Ishikawa (cell line): ENCODE measurements at regions not wholly inside any gene's neighbourhood (a gene's known extent, or its start where the extent isn't known, plus 50 kb on each side); places are given as distances from the start of the nearest gene placed in this dataset.

Experiments used
- CEBPB ChIP-seq: IDR thresholded peaks from 2 replicates; pipeline ENCODE4 v1.6.1; 2012
- CREB1 ChIP-seq: IDR thresholded peaks from 2 replicates; pipeline ENCODE4 v1.6.1; 2012; ENCODE audit warnings: low read depth
- EGR1 ChIP-seq: IDR thresholded peaks from 2 replicates; pipeline ENCODE4 v1.6.1; 2012
- EP300 ChIP-seq: IDR thresholded peaks from 2 replicates; pipeline ENCODE4 v1.6.1; 2012; ENCODE audit warnings: borderline replicate concordance
- FOXM1 ChIP-seq: IDR thresholded peaks from 2 replicates; pipeline ENCODE4 v1.6.1; 2012; ENCODE audit warnings: low read depth, borderline replicate concordance
- MAX ChIP-seq: IDR thresholded peaks from 2 replicates; pipeline ENCODE4 v1.6.1; 2012
- NFIC ChIP-seq: IDR thresholded peaks from 2 replicates; pipeline ENCODE4 v1.6.1; 2012
- RAD21 ChIP-seq: IDR thresholded peaks from 2 replicates; pipeline ENCODE4 v1.6.1; 2012; ENCODE audit warnings: low read depth
- TAF1 ChIP-seq: IDR thresholded peaks from 2 replicates; pipeline ENCODE4 v1.6.1; 2012; ENCODE audit warnings: low read depth, mild to moderate bottlenecking
- TCF12 ChIP-seq: IDR thresholded peaks from 2 replicates; pipeline ENCODE4 v1.6.1; 2012; ENCODE audit warnings: low read depth
- TEAD4 ChIP-seq: IDR thresholded peaks from 2 replicates; pipeline ENCODE4 v1.6.1; 2012
- USF1 ChIP-seq: IDR thresholded peaks from 2 replicates; pipeline ENCODE4 v1.6.1; 2012
- YY1 ChIP-seq: IDR thresholded peaks from 2 replicates; pipeline ENCODE4 v1.6.1; 2012; ENCODE audit warnings: low read depth
- ZBTB7A ChIP-seq: IDR thresholded peaks from 2 replicates; pipeline ENCODE4 v1.6.1; 2012; ENCODE audit warnings: low read depth
- TF ChIP-seq, protein P1 (sequence below): IDR thresholded peaks from 2 replicates; pipeline ENCODE4 v1.6.1; 2012; ENCODE audit warnings: low read depth, mild to moderate bottlenecking

GRCh38 chr6:118387921-118388701 is 160.0 kb upstream of the PLN start:
- no peak for TF ChIP-seq CEBPB
- TF ChIP-seq EP300: 0 out of 2 replicates have a peak, but pooled peaks have one; percentile 20

- TF ChIP-seq NFIC (no peak), TCF12 (no peak), RAD21 (no peak), CREB1 (no peak), USF1 (no peak), MAX (no peak), EP300 (no peak), EGR1 (no peak), CEBPB (no peak), YY1 (no peak), ZBTB7A (no peak), TAF1 (no peak), TEAD4 (no peak), FOXM1 (no peak)
- TF ChIP-seq, protein P1, sequence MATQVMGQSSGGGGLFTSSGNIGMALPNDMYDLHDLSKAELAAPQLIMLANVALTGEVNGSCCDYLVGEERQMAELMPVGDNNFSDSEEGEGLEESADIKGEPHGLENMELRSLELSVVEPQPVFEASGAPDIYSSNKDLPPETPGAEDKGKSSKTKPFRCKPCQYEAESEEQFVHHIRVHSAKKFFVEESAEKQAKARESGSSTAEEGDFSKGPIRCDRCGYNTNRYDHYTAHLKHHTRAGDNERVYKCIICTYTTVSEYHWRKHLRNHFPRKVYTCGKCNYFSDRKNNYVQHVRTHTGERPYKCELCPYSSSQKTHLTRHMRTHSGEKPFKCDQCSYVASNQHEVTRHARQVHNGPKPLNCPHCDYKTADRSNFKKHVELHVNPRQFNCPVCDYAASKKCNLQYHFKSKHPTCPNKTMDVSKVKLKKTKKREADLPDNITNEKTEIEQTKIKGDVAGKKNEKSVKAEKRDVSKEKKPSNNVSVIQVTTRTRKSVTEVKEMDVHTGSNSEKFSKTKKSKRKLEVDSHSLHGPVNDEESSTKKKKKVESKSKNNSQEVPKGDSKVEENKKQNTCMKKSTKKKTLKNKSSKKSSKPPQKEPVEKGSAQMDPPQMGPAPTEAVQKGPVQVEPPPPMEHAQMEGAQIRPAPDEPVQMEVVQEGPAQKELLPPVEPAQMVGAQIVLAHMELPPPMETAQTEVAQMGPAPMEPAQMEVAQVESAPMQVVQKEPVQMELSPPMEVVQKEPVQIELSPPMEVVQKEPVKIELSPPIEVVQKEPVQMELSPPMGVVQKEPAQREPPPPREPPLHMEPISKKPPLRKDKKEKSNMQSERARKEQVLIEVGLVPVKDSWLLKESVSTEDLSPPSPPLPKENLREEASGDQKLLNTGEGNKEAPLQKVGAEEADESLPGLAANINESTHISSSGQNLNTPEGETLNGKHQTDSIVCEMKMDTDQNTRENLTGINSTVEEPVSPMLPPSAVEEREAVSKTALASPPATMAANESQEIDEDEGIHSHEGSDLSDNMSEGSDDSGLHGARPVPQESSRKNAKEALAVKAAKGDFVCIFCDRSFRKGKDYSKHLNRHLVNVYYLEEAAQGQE: no peak
Measured at GRCh38 chr6:118391086-118391485, 157.0 kb upstream of the PLN start.

- TF ChIP-seq TCF12 (no peak), CREB1 (no peak), NFIC (no peak), RAD21 (no peak), TEAD4 (0 out of 2 replicates have a peak, but pooled peaks have one; percentile 32), ZBTB7A (no peak)
Measured at GRCh38 chr6:118394106-118394505, 154.0 kb upstream of the PLN start.

DNA sequence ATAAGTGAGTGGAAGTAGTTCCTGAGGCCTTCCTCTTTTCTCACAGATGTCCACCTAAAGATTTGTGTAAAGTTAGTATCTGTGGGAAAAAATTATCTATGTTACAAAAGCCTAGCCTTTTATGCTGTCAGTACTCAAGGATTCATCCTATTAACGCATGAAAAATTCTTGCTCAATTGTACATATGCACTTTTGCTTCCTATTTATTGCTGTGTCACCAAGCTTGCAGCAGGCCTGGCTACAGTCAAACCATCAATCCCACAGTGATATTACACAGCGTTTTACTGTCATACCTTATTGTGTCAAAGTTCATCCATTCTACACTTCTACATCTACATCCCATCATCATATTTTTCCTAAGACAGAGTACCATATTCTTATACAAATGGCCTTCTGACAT is 151.1 kb upstream of the PLN start:
- TF ChIP-seq EP300 (no peak), RAD21 (no peak), YY1 (no peak), CEBPB (no peak), NFIC (no peak), USF1 (no peak), TAF1 (no peak), TEAD4 (no peak), FOXM1 (no peak), TCF12 (no peak), CREB1 (no peak), ZBTB7A (no peak), EGR1 (no peak)
- TF ChIP-seq, protein P1: no peak

GRCh38 chr6:118397671-118398465 is 150.2 kb upstream of the PLN start:
- TF ChIP-seq USF1 (no peak), TAF1 (no peak), TCF12 (no peak), RAD21 (no peak), YY1 (no peak), EP300 (no peak), FOXM1 (no peak), MAX (no peak), CREB1 (no peak), CEBPB (no peak), NFIC (no peak), EGR1 (no peak), ZBTB7A (no peak), TEAD4 (no peak)
- TF ChIP-seq, protein P1: no peak
